Smooth muscle cell (in vitro differentiated cells): ENCODE measurements at regions not wholly inside any gene's neighbourhood (a gene's known extent, or its start where the extent isn't known, plus 50 kb on each side); places are given as distances from the start of the nearest gene placed in this dataset.

ENCODE experiments used
- DNase-seq: peaks from one replicate; lab custom pipeline; 2025; ENCODE audit not compliant: unreplicated experiment; lab: John Stamatoyannopoulos, UW
- H2AFZ ChIP-seq: fragments of 200-600 bp; sonication (generic); 2 replicates; pipeline ENCODE4 v1.6.0; 2016; ENCODE audit warnings: antibody characterized with exemption, low read depth, mild to moderate bottlenecking
- H3F3A ChIP-seq: fragments of 200-600 bp; sonication (generic); 2 replicates; pipeline ENCODE4 v1.6.0; 2017; ENCODE audit warnings: antibody characterized with exemption, low read depth
- H3K27ac ChIP-seq: fragments of 200-600 bp; sonication (generic); 2 replicates; pipeline ENCODE4 v1.5.1; 2016; ENCODE audit warnings: low read depth, mild to moderate bottlenecking
- H3K27me3 ChIP-seq: fragments of 200-600 bp; sonication (generic); 2 replicates; pipeline ENCODE4 v1.6.1; 2016; ENCODE audit warnings: low read depth, mild to moderate bottlenecking
- H3K36me3 ChIP-seq: fragments of 200-600 bp; sonication (generic); 2 replicates; pipeline ENCODE4 v1.5.1; 2016; ENCODE audit warnings: low read depth
- H3K4me1 ChIP-seq: fragments of 200-600 bp; sonication (generic); 2 replicates; pipeline ENCODE4 v1.5.1; 2016; ENCODE audit warnings: low read depth
- H3K4me2 ChIP-seq: fragments of 200-600 bp; sonication (generic); 2 replicates; pipeline ENCODE4 v1.6.0; 2016; ENCODE audit warnings: mild to moderate bottlenecking
- H3K4me3 ChIP-seq: fragments of 200-600 bp; sonication (generic); 2 replicates; pipeline ENCODE4 v1.5.1; 2016; ENCODE audit warnings: mild to moderate bottlenecking
- H3K79me2 ChIP-seq: fragments of 200-600 bp; sonication (generic); 2 replicates; pipeline ENCODE4 v1.6.0; 2016; ENCODE audit warnings: low read depth, mild to moderate bottlenecking
- H3K9ac ChIP-seq: fragments of 200-600 bp; sonication (generic); 2 replicates; pipeline ENCODE4 v1.6.0; 2016; ENCODE audit warnings: low read depth
- H3K9me3 ChIP-seq: fragments of 200-600 bp; sonication (generic); replicated peaks from 2 replicates; pipeline ENCODE4 v1.5.1; 2016; ENCODE audit warnings: low read depth
- H4K20me1 ChIP-seq: fragments of 200-600 bp; sonication (generic); 2 replicates; pipeline ENCODE4 v1.6.0; 2016; ENCODE audit warnings: low read depth
- WGBS: methylation state at CpG from one replicate; pipeline ENCODE4 v1.1.7; 2016; ENCODE audit warnings: low lambda C conversion rate; 5-methylcytosine and 5-hydroxymethylcytosine counted together
- TF ChIP-seq, protein P1 (sequence below): fragments of 200-600 bp; sonication (generic); IDR thresholded peaks from 2 replicates; pipeline ENCODE4 v1.5.1; 2017; ENCODE audit warnings: borderline replicate concordance, mild to moderate bottlenecking, antibody characterized with exemption; ENCODE audit not compliant: insufficient read depth, poor library complexity, severe bottlenecking

DNA sequence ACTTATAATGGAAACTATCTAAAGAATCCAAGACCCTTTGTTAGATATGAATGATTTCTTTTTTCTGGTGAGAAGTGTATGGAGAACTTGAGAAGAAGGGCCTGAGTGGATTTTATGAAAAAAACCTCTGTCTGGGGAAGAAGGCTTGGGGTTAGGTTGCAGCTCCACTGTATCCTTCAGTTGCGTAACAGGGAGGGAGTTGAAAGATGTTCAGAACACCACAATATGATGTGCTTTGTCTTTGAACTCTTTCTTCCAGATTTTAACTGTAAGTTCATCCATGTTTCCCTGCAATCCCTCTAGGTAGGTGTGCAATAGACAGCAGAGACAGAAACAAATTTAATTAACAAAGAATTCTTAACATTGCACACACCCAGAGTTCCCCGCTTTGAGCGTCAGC lies 125.8 kb upstream of the NFIA start:
- Histone ChIP-seq H3K9me3 (no peaks in the 10 kb centered on the region), H3K4me1 (peaks cover 10% of the 10 kb centered on the region), H3K79me2 (no peaks in the 10 kb centered on the region), H3K36me3 (no peaks in the 10 kb centered on the region), H4K20me1 (no peaks in the 10 kb centered on the region), H3K27me3 (no peaks in the 10 kb centered on the region), H3K4me2 (no peak overlapping the region), H2AFZ (no peak overlapping the region), H3K4me3 (no peak overlapping the region), H3F3A (no peaks in the 10 kb centered on the region), H3K9ac (no peak overlapping the region), H3K27ac (no peak overlapping the region)
- TF ChIP-seq, protein P1, sequence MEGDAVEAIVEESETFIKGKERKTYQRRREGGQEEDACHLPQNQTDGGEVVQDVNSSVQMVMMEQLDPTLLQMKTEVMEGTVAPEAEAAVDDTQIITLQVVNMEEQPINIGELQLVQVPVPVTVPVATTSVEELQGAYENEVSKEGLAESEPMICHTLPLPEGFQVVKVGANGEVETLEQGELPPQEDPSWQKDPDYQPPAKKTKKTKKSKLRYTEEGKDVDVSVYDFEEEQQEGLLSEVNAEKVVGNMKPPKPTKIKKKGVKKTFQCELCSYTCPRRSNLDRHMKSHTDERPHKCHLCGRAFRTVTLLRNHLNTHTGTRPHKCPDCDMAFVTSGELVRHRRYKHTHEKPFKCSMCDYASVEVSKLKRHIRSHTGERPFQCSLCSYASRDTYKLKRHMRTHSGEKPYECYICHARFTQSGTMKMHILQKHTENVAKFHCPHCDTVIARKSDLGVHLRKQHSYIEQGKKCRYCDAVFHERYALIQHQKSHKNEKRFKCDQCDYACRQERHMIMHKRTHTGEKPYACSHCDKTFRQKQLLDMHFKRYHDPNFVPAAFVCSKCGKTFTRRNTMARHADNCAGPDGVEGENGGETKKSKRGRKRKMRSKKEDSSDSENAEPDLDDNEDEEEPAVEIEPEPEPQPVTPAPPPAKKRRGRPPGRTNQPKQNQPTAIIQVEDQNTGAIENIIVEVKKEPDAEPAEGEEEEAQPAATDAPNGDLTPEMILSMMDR = no peak
- 96% methylated on average over 3 of the region's 3 CpGs for WGBS
- no peak for DNase-seq

DNA sequence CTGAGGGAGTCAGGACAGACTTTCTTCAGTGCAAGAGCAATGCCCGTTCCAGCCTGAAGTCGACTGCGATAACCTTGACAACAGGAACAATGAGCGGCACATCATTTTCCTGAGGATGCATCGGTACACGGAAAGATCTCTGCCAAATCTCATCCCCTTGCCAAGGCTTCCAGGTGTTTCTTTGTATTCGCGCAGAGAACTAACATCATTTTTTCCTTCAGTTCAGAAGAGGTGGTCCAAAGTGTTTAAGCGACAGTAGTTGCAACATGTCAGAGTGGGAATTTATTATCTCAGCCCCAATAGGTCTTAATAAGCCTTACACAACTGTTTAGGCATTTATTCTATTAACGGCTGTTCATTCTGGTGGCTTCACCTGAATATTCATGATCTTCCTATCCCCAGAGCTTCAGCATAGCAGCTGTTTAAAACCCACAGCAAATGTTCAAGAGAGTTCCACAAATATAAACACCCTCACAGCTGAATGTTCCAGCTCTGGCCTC lies 129.7 kb upstream of the NFIA start:
- H3K4me2 ChIP-seq = no peak overlapping the region
- no peak overlapping the region for H3K4me3 ChIP-seq
- no peaks in the 10 kb centered on the region for H3K9me3 ChIP-seq
- H3K79me2 ChIP-seq = no peaks in the 10 kb centered on the region
- no peaks in the 10 kb centered on the region for H3K27me3 ChIP-seq
- TF ChIP-seq, protein P1 = no peak
- no peaks in the 10 kb centered on the region for H3K4me1 ChIP-seq
- H4K20me1 ChIP-seq = no peaks in the 10 kb centered on the region
- no peak overlapping the region for H3K9ac ChIP-seq
- no peak overlapping the region for H2AFZ ChIP-seq
- no peak for DNase-seq
- 94% methylated on average over 10 of the region's 10 CpGs for WGBS
- no peaks in the 10 kb centered on the region for H3K36me3 ChIP-seq
- H3K27ac ChIP-seq = no peak overlapping the region
- no peaks in the 10 kb centered on the region for H3F3A ChIP-seq

DNA sequence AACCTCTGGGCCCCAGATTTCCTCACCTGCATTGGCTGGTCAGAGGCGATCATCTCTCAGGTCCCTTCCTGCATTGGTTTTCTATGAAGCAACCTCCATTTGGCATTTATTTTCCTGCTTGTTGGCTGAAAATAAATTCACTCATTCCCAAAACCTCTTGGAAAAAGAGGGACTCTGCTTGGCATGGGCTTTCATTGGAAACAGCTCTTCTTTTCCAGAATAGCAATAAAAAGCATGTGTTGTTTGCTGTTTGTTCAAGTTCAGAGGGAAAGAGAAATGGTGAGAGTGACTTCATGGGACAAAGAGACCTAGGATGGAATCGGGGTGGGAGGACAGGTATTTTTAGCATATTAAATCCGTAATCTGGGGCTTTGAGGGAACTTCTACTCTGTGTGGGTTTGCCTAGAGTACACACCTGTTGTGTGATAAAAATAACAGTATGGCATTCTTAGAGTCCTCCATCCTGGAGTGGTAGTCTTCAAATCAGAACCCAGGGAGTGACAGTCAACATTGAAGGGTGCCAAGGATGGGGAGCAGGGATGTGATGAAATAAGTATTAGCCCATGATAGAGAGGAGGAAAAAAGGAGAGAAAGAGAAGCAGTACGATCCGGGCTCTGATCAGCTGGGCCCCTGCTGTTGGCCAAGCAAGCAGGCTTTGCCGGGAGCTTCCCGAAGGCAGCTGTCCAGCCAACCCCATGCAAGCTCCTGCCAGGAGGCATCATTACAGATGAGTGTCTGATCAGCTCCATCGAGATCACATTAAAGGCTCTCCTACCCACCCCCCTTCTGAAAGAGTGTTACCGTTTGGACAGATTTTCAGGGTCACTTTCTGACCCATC lies 131.9 kb upstream of the NFIA start:
- Histone ChIP-seq H3K27me3 (no peaks in the 10 kb centered on the region), H3K27ac (no peak overlapping the region)
- TF ChIP-seq, protein P1 = no peak

DNA sequence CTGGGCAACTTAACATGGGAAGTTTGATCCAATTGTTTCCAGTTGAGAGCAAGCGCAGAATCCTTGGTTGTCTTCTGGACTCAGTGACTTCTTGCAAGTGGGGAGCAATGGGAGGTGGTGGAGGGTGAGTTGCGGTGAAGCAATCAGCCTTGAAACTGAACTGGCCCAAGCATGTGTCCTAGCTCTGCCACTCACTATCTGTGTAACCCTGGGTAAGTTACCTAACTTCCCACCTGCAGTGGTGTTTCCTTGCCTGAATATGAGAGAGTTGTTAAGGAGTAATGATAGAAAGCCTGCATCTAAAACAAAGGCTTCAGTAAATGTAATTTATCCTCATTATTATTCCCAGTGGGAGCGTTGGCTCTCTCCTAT lies 132.5 kb upstream of the NFIA start:
- Histone ChIP-seq H3F3A (no peaks in the 10 kb centered on the region), H4K20me1 (no peaks in the 10 kb centered on the region), H3K9ac (no peak overlapping the region), H3K4me3 (no peak overlapping the region), H3K9me3 (no peaks in the 10 kb centered on the region), H3K27ac (no peak overlapping the region), H3K79me2 (no peaks in the 10 kb centered on the region), H3K27me3 (no peaks in the 10 kb centered on the region), H3K4me2 (no peak overlapping the region), H3K36me3 (no peaks in the 10 kb centered on the region), H2AFZ (no peak overlapping the region), H3K4me1 (no peaks in the 10 kb centered on the region)
- no peak for DNase-seq
- WGBS = 100% methylated on average over 3 of the region's 3 CpGs
- TF ChIP-seq, protein P1 = no peak

More for the DNA sequence above, 131.9 kb upstream of the NFIA start:
- H3F3A ChIP-seq = no peaks in the 10 kb centered on the region
- no peaks in the 10 kb centered on the region for H3K36me3 ChIP-seq
- WGBS = 87% methylated on average over 9 of the region's 9 CpGs
- H4K20me1 ChIP-seq = no peaks in the 10 kb centered on the region
- no peak overlapping the region for H3K9ac ChIP-seq
- no peaks in the 10 kb centered on the region for H3K9me3 ChIP-seq
- no peak overlapping the region for H3K4me2 ChIP-seq
- no peaks in the 10 kb centered on the region for H3K79me2 ChIP-seq
- no peak for DNase-seq
- H3K4me1 ChIP-seq = no peaks in the 10 kb centered on the region
- H2AFZ ChIP-seq = no peak overlapping the region
- no peak overlapping the region for H3K4me3 ChIP-seq
